ENCODE measurements at regions not wholly inside any gene's neighbourhood (a gene's known extent, or its start where the extent isn't known, plus 50 kb on each side); places are given as distances from the start of the nearest gene placed in this dataset.

- DNase-seq (ENCODE audit: extremely low read depth in 1 of 2, low read depth in 1 of 2) = no peak
Observed at GRCh38 chr16:86710602-86710950, 132.2 kb downstream of the FOXL1 start.

- DNase-seq (ENCODE audit: extremely low read depth in 1 of 2, low read depth in 1 of 2) = no peak
Observed at GRCh38 chr16:86712158-86713009, 134.0 kb downstream of the FOXL1 start.

GRCh38 chr16:86713021-86713631 is 134.8 kb downstream of the FOXL1 start:
- DNase-seq (ENCODE audit: extremely low read depth in 1 of 2, low read depth in 1 of 2) = no peak

GRCh38 chr16:86714166-86714565 is 135.8 kb downstream of the FOXL1 start:
- DNase-seq (ENCODE audit: extremely low read depth in 1 of 2, low read depth in 1 of 2) = no peak

- DNase-seq (ENCODE audit: extremely low read depth in 1 of 2, low read depth in 1 of 2) = no peak
Observed at GRCh38 chr16:86716649-86717048, 138.3 kb downstream of the FOXL1 start.

GRCh38 chr16:86718118-86718517 is 139.8 kb downstream of the FOXL1 start:
- DNase-seq (ENCODE audit: extremely low read depth in 1 of 2, low read depth in 1 of 2) = no peak

- no peak for DNase-seq (ENCODE audit: extremely low read depth in 1 of 2, low read depth in 1 of 2)
Observed at GRCh38 chr16:86722970-86723369, 144.6 kb downstream of the FOXL1 start.

GRCh38 chr16:86723689-86724088 is 145.3 kb downstream of the FOXL1 start:
- DNase-seq (ENCODE audit: extremely low read depth in 1 of 2, low read depth in 1 of 2) = no peak

- no peak for DNase-seq (ENCODE audit: extremely low read depth in 1 of 2, low read depth in 1 of 2)
Observed at GRCh38 chr16:86725401-86725800, 147.1 kb downstream of the FOXL1 start.

- no peak for DNase-seq (ENCODE audit: extremely low read depth in 1 of 2, low read depth in 1 of 2)
Observed at GRCh38 chr16:86726340-86726739, 148.0 kb downstream of the FOXL1 start.

GRCh38 chr16:86727131-86727530 is 148.8 kb downstream of the FOXL1 start:
- DNase-seq (ENCODE audit: extremely low read depth in 1 of 2, low read depth in 1 of 2) = no peak

GRCh38 chr16:86727632-86728031 is 149.3 kb downstream of the FOXL1 start:
- no peak for DNase-seq (ENCODE audit: extremely low read depth in 1 of 2, low read depth in 1 of 2)

- DNase-seq (ENCODE audit: extremely low read depth in 1 of 2, low read depth in 1 of 2) = no peak
Observed at GRCh38 chr16:86729686-86730085, 151.3 kb downstream of the FOXL1 start.

- DNase-seq (ENCODE audit: extremely low read depth in 1 of 2, low read depth in 1 of 2) = no peak
Observed at GRCh38 chr16:86730086-86730485, 151.7 kb downstream of the FOXL1 start.

GRCh38 chr16:86730597-86730996 is 152.2 kb downstream of the FOXL1 start:
- DNase-seq (ENCODE audit: extremely low read depth in 1 of 2, low read depth in 1 of 2) = no peak

GRCh38 chr16:86732621-86733295 is 154.4 kb downstream of the FOXL1 start:
- DNase-seq (ENCODE audit: extremely low read depth in 1 of 2, low read depth in 1 of 2) = no peak

GRCh38 chr16:86733546-86734254 is 155.4 kb downstream of the FOXL1 start:
- DNase-seq (ENCODE audit: extremely low read depth in 1 of 2, low read depth in 1 of 2) = no peak

GRCh38 chr16:86734543-86735460 is 156.5 kb downstream of the FOXL1 start:
- no peak for DNase-seq (ENCODE audit: extremely low read depth in 1 of 2, low read depth in 1 of 2)

GRCh38 chr16:86735727-86736126 is 157.4 kb downstream of the FOXL1 start:
- no peak for DNase-seq (ENCODE audit: extremely low read depth in 1 of 2, low read depth in 1 of 2)

- DNase-seq (ENCODE audit: extremely low read depth in 1 of 2, low read depth in 1 of 2) = no peak
Observed at GRCh38 chr16:86736502-86736901, 158.2 kb downstream of the FOXL1 start.

All from activated CD8-positive, alpha-beta memory T cell treated with anti-CD3 and anti-CD28 coated beads for 1 hour (primary cell).